H1 (cell line): ENCODE measurements at regions not wholly inside any gene's neighbourhood (a gene's known extent, or its start where the extent isn't known, plus 50 kb on each side); places are given as distances from the start of the nearest gene placed in this dataset.

ENCODE experiments used
- TF ChIP-seq, protein P1 (sequence below): fragments of 300-600 bp; sonication (generic); IDR thresholded peaks from 2 replicates; pipeline ENCODE4 v1.7.1; 2012; ENCODE audit warnings: low read length, moderate library complexity, mild to moderate bottlenecking, inconsistent platforms; ENCODE audit not compliant: insufficient replicate concordance
- TF ChIP-seq, protein P2 (sequence below): IDR thresholded peaks from 2 replicates; pipeline ENCODE4 v1.6.1; 2012; ENCODE audit warnings: low read length, inconsistent platforms

DNA sequence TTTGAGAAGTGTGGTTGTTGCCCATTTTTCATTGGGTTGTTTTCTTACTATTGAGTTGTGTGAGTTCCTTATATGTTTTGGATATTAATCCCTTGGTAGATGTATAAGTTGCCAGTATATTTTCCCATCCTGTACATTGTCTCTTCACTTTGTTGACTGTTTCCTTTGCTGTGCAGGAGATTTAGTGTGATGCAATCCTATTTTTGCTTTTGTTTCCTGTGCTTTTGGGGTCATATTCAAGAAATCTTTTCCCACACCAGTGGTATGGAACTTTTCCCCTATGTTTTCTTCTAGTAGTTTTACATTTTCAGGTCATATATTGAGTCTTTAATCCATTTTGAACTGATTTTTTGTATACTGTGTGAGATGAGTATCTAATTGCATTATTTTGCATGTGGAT, 92.8 kb downstream of the PTHLH start (continued):
- TF ChIP-seq, protein P1, sequence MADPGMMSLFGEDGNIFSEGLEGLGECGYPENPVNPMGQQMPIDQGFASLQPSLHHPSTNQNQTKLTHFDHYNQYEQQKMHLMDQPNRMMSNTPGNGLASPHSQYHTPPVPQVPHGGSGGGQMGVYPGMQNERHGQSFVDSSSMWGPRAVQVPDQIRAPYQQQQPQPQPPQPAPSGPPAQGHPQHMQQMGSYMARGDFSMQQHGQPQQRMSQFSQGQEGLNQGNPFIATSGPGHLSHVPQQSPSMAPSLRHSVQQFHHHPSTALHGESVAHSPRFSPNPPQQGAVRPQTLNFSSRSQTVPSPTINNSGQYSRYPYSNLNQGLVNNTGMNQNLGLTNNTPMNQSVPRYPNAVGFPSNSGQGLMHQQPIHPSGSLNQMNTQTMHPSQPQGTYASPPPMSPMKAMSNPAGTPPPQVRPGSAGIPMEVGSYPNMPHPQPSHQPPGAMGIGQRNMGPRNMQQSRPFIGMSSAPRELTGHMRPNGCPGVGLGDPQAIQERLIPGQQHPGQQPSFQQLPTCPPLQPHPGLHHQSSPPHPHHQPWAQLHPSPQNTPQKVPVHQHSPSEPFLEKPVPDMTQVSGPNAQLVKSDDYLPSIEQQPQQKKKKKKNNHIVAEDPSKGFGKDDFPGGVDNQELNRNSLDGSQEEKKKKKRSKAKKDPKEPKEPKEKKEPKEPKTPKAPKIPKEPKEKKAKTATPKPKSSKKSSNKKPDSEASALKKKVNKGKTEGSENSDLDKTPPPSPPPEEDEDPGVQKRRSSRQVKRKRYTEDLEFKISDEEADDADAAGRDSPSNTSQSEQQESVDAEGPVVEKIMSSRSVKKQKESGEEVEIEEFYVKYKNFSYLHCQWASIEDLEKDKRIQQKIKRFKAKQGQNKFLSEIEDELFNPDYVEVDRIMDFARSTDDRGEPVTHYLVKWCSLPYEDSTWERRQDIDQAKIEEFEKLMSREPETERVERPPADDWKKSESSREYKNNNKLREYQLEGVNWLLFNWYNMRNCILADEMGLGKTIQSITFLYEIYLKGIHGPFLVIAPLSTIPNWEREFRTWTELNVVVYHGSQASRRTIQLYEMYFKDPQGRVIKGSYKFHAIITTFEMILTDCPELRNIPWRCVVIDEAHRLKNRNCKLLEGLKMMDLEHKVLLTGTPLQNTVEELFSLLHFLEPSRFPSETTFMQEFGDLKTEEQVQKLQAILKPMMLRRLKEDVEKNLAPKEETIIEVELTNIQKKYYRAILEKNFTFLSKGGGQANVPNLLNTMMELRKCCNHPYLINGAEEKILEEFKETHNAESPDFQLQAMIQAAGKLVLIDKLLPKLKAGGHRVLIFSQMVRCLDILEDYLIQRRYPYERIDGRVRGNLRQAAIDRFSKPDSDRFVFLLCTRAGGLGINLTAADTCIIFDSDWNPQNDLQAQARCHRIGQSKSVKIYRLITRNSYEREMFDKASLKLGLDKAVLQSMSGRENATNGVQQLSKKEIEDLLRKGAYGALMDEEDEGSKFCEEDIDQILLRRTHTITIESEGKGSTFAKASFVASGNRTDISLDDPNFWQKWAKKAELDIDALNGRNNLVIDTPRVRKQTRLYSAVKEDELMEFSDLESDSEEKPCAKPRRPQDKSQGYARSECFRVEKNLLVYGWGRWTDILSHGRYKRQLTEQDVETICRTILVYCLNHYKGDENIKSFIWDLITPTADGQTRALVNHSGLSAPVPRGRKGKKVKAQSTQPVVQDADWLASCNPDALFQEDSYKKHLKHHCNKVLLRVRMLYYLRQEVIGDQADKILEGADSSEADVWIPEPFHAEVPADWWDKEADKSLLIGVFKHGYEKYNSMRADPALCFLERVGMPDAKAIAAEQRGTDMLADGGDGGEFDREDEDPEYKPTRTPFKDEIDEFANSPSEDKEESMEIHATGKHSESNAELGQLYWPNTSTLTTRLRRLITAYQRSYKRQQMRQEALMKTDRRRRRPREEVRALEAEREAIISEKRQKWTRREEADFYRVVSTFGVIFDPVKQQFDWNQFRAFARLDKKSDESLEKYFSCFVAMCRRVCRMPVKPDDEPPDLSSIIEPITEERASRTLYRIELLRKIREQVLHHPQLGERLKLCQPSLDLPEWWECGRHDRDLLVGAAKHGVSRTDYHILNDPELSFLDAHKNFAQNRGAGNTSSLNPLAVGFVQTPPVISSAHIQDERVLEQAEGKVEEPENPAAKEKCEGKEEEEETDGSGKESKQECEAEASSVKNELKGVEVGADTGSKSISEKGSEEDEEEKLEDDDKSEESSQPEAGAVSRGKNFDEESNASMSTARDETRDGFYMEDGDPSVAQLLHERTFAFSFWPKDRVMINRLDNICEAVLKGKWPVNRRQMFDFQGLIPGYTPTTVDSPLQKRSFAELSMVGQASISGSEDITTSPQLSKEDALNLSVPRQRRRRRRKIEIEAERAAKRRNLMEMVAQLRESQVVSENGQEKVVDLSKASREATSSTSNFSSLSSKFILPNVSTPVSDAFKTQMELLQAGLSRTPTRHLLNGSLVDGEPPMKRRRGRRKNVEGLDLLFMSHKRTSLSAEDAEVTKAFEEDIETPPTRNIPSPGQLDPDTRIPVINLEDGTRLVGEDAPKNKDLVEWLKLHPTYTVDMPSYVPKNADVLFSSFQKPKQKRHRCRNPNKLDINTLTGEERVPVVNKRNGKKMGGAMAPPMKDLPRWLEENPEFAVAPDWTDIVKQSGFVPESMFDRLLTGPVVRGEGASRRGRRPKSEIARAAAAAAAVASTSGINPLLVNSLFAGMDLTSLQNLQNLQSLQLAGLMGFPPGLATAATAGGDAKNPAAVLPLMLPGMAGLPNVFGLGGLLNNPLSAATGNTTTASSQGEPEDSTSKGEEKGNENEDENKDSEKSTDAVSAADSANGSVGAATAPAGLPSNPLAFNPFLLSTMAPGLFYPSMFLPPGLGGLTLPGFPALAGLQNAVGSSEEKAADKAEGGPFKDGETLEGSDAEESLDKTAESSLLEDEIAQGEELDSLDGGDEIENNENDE: no peak
- TF ChIP-seq, protein P2, sequence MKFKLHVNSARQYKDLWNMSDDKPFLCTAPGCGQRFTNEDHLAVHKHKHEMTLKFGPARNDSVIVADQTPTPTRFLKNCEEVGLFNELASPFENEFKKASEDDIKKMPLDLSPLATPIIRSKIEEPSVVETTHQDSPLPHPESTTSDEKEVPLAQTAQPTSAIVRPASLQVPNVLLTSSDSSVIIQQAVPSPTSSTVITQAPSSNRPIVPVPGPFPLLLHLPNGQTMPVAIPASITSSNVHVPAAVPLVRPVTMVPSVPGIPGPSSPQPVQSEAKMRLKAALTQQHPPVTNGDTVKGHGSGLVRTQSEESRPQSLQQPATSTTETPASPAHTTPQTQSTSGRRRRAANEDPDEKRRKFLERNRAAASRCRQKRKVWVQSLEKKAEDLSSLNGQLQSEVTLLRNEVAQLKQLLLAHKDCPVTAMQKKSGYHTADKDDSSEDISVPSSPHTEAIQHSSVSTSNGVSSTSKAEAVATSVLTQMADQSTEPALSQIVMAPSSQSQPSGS: no peak
- TF ChIP-seq, all 59 proteins: peak for 0
